Esophagus muscularis mucosa (tissue), 4 donors: ENCODE measurements at regions not wholly inside any gene's neighbourhood (a gene's known extent, or its start where the extent isn't known, plus 50 kb on each side); places are given as distances from the start of the nearest gene placed in this dataset.
A peak's percentile ranks its signal among the peaks of the same experiment; 100 is the strongest.

Experiments
- DNase-seq: peaks from one replicate; pipeline ENCODE4 v3.0.0-alpha.2; 2017; ENCODE audit errors: extremely low spot score
- H3K27ac ChIP-seq, 4 donors: fragments of 200-600 bp; sonication (generic); replicated peaks in 1 of 4; 1 replicate in 3 of 4; 2 replicates in 1 of 4; pipeline ENCODE4 v1.5.1; 2016 to 2019; ENCODE audit warnings: mild to moderate bottlenecking in 1 of 4
- H3K27me3 ChIP-seq, 4 donors: fragments of 200-600 bp; sonication (generic); one replicate each; pipeline versions ENCODE4 v1.5.1 to v1.6.0; 2016 to 2019
- H3K36me3 ChIP-seq, 4 donors: fragments of 200-600 bp; sonication (generic); one replicate each; pipeline ENCODE4 v1.5.1; 2016 to 2019
- H3K4me1 ChIP-seq, 4 donors: fragments of 200-600 bp; sonication (generic); one replicate each; pipeline ENCODE4 v1.5.1; 2016 to 2019
- H3K4me3 ChIP-seq, 4 donors: fragments of 200-600 bp; sonication (generic); 1 replicate in 2 of 4; 2 replicates in 2 of 4; pipeline ENCODE4 v1.5.1; 2016 to 2019; ENCODE audit warnings: mild to moderate bottlenecking in 4 of 4, moderate library complexity in 1 of 4
- H3K9me3 ChIP-seq, 4 donors: fragments of 200-600 bp; sonication (generic); 1 replicate in 3 of 4; 2 replicates in 1 of 4; pipeline ENCODE4 v1.5.1; 2016 to 2019
- EP300 ChIP-seq: sonication (generic); formaldehyde crosslinking; IDR thresholded peaks from one replicate; pipeline ENCODE4 v1.6.1; 2017; ENCODE audit warnings: antibody characterized with exemption
- POLR2A ChIP-seq: fragments of 450-650 bp; IDR thresholded peaks from one replicate; pipeline ENCODE4 v1.6.1; 2017; ENCODE audit warnings: antibody characterized with exemption, moderate library complexity, mild to moderate bottlenecking, low read depth
- POLR2AphosphoS5 ChIP-seq, 2 donors: sonication (generic); formaldehyde crosslinking; IDR thresholded peaks; one replicate each; pipeline ENCODE4 v1.6.1; 2017; ENCODE audit warnings: antibody characterized with exemption in 2 of 2
- WGBS: methylation state at CpG from one replicate; pipeline ENCODE4 v1.1.5; 2018; 5-methylcytosine and 5-hydroxymethylcytosine counted together
- intact Hi-C: fragments of 100-400 bp; cut with DNase I; formaldehyde crosslinking; loops from one replicate; pipeline ENCODE4 v1.15.1; 2023
- TF ChIP-seq, protein P1 (sequence below), 3 experiments: fragments of 200-600 bp in 2 of 3; fragments of 450-650 bp in 1 of 3; sonication (generic) in 2 of 3; IDR thresholded peaks; one replicate each; pipeline ENCODE4 v1.5.1; 2017 to 2019; ENCODE audit warnings: antibody characterized with exemption in 3 of 3, mild to moderate bottlenecking in 2 of 3, moderate library complexity in 1 of 3

- Histone ChIP-seq H3K9me3 (no peaks in the 10 kb centered on the region), H3K4me1 (peaks cover 20 to 27% (median 24%) of the 10 kb centered on the region in 4 donors), H3K27me3 (peaks cover 3 to 82% (median 52%) of the 10 kb centered on the region in 4 donors), H3K4me3 (peak overlapping the region; percentile 39 to 54 (median 44)), H3K36me3 (no peaks in the 10 kb centered on the region), H3K27ac (no peak overlapping the region)
- 36% methylated on average over 25 of the region's 79 CpGs for WGBS
- DNase-seq: no peak
- intact Hi-C loops: no loop called here
- TF ChIP-seq, protein P1, sequence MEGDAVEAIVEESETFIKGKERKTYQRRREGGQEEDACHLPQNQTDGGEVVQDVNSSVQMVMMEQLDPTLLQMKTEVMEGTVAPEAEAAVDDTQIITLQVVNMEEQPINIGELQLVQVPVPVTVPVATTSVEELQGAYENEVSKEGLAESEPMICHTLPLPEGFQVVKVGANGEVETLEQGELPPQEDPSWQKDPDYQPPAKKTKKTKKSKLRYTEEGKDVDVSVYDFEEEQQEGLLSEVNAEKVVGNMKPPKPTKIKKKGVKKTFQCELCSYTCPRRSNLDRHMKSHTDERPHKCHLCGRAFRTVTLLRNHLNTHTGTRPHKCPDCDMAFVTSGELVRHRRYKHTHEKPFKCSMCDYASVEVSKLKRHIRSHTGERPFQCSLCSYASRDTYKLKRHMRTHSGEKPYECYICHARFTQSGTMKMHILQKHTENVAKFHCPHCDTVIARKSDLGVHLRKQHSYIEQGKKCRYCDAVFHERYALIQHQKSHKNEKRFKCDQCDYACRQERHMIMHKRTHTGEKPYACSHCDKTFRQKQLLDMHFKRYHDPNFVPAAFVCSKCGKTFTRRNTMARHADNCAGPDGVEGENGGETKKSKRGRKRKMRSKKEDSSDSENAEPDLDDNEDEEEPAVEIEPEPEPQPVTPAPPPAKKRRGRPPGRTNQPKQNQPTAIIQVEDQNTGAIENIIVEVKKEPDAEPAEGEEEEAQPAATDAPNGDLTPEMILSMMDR (IDR thresholded peaks at IDR 0.05): no peak
- TF ChIP-seq POLR2A (no peak), POLR2AphosphoS5 (IDR thresholded peaks at IDR 0.05) (no peak), EP300 (no peak)
Measured at GRCh38 chr14:103273745-103274615, 60.1 kb upstream of the EIF5 start.

DNA sequence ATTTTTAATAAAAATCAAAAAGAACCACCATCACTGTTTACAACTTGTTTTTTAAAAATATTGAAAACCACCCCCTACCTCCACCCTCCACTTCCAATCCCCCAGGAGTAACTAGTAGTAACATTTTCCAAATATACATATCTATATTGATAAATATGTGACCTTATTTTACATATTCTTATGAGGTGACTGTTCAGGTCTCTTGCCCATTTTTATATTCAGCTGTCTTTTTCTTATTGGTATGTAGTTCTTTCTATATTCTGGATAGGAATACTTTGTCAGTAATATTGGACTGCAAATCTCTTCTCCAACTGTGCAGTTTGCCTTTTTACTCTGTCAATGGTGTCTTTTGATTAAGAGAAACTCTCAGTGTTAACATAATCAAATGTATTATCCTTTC lies 59.0 kb upstream of the EIF5 start:
- Histone ChIP-seq H3K9me3 (no peaks in the 10 kb centered on the region), H3K4me3 (no peak overlapping the region), H3K27me3 (peaks cover 3 to 92% (median 56%) of the 10 kb centered on the region in 4 donors), H3K27ac (no peak overlapping the region), H3K4me1 (peaks cover 22 to 34% (median 33%) of the 10 kb centered on the region in 4 donors), H3K36me3 (no peaks in the 10 kb centered on the region)
- intact Hi-C loops: no loop called here
- DNase-seq: no peak
- TF ChIP-seq POLR2A (no peak), EP300 (no peak), POLR2AphosphoS5 (IDR thresholded peaks at IDR 0.05) (no peak)
- TF ChIP-seq, protein P1 (IDR thresholded peaks at IDR 0.05): no peak

GRCh38 chr14:103277931-103278330 lies 56.1 kb upstream of the EIF5 start:
- intact Hi-C loops: no loop called here
- Histone ChIP-seq H3K4me3 (no peak overlapping the region), H3K27ac (no peak overlapping the region), H3K27me3 (peaks cover 3 to 87% (median 56%) of the 10 kb centered on the region in 4 donors), H3K9me3 (no peaks in the 10 kb centered on the region), H3K4me1 (peaks cover 22 to 34% (median 33%) of the 10 kb centered on the region in 4 donors), H3K36me3 (no peaks in the 10 kb centered on the region)
- no peak for DNase-seq
- TF ChIP-seq POLR2AphosphoS5 (IDR thresholded peaks at IDR 0.05): no peak
- no peak for TF ChIP-seq EP300
- WGBS: 90% methylated on average over 8 of the region's 8 CpGs

- no peak for DNase-seq
- H3K27ac ChIP-seq: peak overlapping the region; percentile 26 to 53 (median 36)
- H3K4me3 ChIP-seq: peak overlapping the region; percentile 40 to 54 (median 46)
- H3K4me1 ChIP-seq: peaks cover 10 to 20% (median 18%) of the 10 kb centered on the region in 4 donors
- H3K36me3 ChIP-seq: no peaks in the 10 kb centered on the region
- WGBS: 27% methylated on average over 42 of the region's 102 CpGs
- TF ChIP-seq POLR2AphosphoS5 (IDR thresholded peaks at IDR 0.05) (no peak), EP300 (no peak), POLR2A (no peak)
- TF ChIP-seq, protein P1 (IDR thresholded peaks at IDR 0.05): no peak
- H3K9me3 ChIP-seq: no peaks in the 10 kb centered on the region
- peaks cover 1 to 78% (median 42%) of the 10 kb centered on the region in 4 donors for H3K27me3 ChIP-seq
- intact Hi-C loops: no loop called here
Measured at GRCh38 chr14:103279142-103280025, 54.7 kb upstream of the EIF5 start.
